Fibroblast of lung (primary cell): ENCODE measurements at regions not wholly inside any gene's neighbourhood (a gene's known extent, or its start where the extent isn't known, plus 50 kb on each side); places are given as distances from the start of the nearest gene placed in this dataset.
"Not testable (repeated sequence)": the region's sequence is repeated elsewhere in the genome, so short reads cannot be mapped to it uniquely, and the experiment has no call there.

Source experiments
- DNase-seq, 2 donors: peaks; one replicate each; pipeline versions ENCODE4 v3.0.0 to v3.0.0-alpha.2; 2010; ENCODE audit warnings: low read depth in 2 of 2
- H2AFZ ChIP-seq: 2 replicates; pipeline ENCODE4 v1.5.1; 2012; ENCODE audit warnings: low read length, control low read depth, inconsistent platforms
- H3K27ac ChIP-seq: 2 replicates; pipeline ENCODE4 v1.5.1; 2011; ENCODE audit warnings: low read length, control low read depth; ENCODE audit not compliant: insufficient read depth
- H3K27me3 ChIP-seq: 2 replicates; pipeline ENCODE4 v1.5.1; 2011; ENCODE audit warnings: mild to moderate bottlenecking, low read length; ENCODE audit not compliant: control insufficient read depth, insufficient read depth
- H3K36me3 ChIP-seq: 2 replicates; pipeline ENCODE4 v1.5.1; 2011; ENCODE audit warnings: low read length; ENCODE audit not compliant: control insufficient read depth, insufficient read depth
- H3K4me1 ChIP-seq: 2 replicates; pipeline ENCODE4 v1.5.1; 2011; ENCODE audit warnings: low read length; ENCODE audit not compliant: control insufficient read depth, insufficient read depth; ENCODE audit errors: extremely low read depth
- H3K4me2 ChIP-seq: 2 replicates; pipeline ENCODE4 v1.5.1; 2011; ENCODE audit warnings: low read length, control low read depth; ENCODE audit not compliant: insufficient read depth; ENCODE audit errors: extremely low read depth
- H3K4me3 ChIP-seq, 4 experiments: fragments of 200-600 bp in 1 of 4; sonication (generic) in 1 of 4; replicated peaks in 1 of 4; 2 replicates each; pipeline ENCODE4 v1.5.1; 2011 to 2016; ENCODE audit warnings: low read length in 4 of 4, low read depth in 3 of 4, mild to moderate bottlenecking in 3 of 4, control low read depth in 2 of 4, inconsistent platforms in 1 of 4, mixed read lengths in 1 of 4; ENCODE audit not compliant: insufficient read depth in 1 of 4; ENCODE audit errors: control extremely low read depth in 1 of 4
- H3K79me2 ChIP-seq: 2 replicates; pipeline ENCODE4 v1.5.1; 2012; ENCODE audit warnings: mild to moderate bottlenecking, low read length, inconsistent platforms; ENCODE audit not compliant: control insufficient read depth, insufficient read depth
- H3K9ac ChIP-seq: 2 replicates; pipeline ENCODE4 v1.5.1; 2011; ENCODE audit warnings: mild to moderate bottlenecking, low read length, control low read depth; ENCODE audit not compliant: insufficient read depth
- H3K9me3 ChIP-seq: 2 replicates; pipeline ENCODE4 v1.5.1; 2012; ENCODE audit warnings: low read depth, low read length; ENCODE audit not compliant: control insufficient read depth, insufficient read depth
- H4K20me1 ChIP-seq: 2 replicates; pipeline ENCODE4 v1.5.1; 2011; ENCODE audit warnings: low read length; ENCODE audit not compliant: control insufficient read depth, insufficient read depth; ENCODE audit errors: extremely low read depth
- CTCF ChIP-seq, 2 donors: IDR thresholded peaks in 1 of 2; conservative IDR thresholded peaks in 1 of 2; 1 replicate in 1 of 2; 2 replicates in 1 of 2; pipeline ENCODE4 v1.5.1; 2011 to 2012; ENCODE audit warnings: low read length in 2 of 2, control low read depth in 1 of 2, inconsistent platforms in 1 of 2, low read depth in 1 of 2, mild to moderate bottlenecking in 1 of 2
- EZH2 ChIP-seq: IDR thresholded peaks from 2 replicates; pipeline ENCODE4 v1.5.1; 2012; ENCODE audit warnings: low read length, control low read depth, mild to moderate bottlenecking; ENCODE audit errors: missing control alignments

- H4K20me1 ChIP-seq = no peaks in the 10 kb centered on the region
- no peaks in the 10 kb centered on the region for H3K79me2 ChIP-seq
- H3K4me2 ChIP-seq = no peak overlapping the region
- H3K9me3 ChIP-seq = no peaks in the 10 kb centered on the region
- DNase-seq = no peak
- H3K36me3 ChIP-seq = no peaks in the 10 kb centered on the region
- no peak overlapping the region for H3K4me3 ChIP-seq
- no peak overlapping the region for H3K9ac ChIP-seq
- no peaks in the 10 kb centered on the region for H3K27me3 ChIP-seq
- no peak overlapping the region for H2AFZ ChIP-seq
- H3K27ac ChIP-seq = no peak overlapping the region
- no peak for TF ChIP-seq EZH2
- TF ChIP-seq CTCF (conservative IDR thresholded peaks at IDR 0.05 in 1 of 2, IDR thresholded peaks at IDR 0.05 in 1 of 2; ENCODE audit: low read depth in 1 of 2, low read length in 2 of 2) = no peak
- no peaks in the 10 kb centered on the region for H3K4me1 ChIP-seq
These were observed 236.1 kb downstream of the PARM1 start for GRCh38 chr4:75169020-75169419.

GRCh38 chr4:75168548-75168947 is 235.6 kb downstream of the PARM1 start:
- Histone ChIP-seq H3K4me1 (no peaks in the 10 kb centered on the region), H3K4me2 (no peak overlapping the region), H3K36me3 (no peaks in the 10 kb centered on the region), H3K27me3 (no peaks in the 10 kb centered on the region), H3K79me2 (no peaks in the 10 kb centered on the region), H3K4me3 (no peak overlapping the region), H2AFZ (no peak overlapping the region), H3K27ac (no peak overlapping the region), H3K9ac (no peak overlapping the region), H3K9me3 (no peaks in the 10 kb centered on the region), H4K20me1 (no peaks in the 10 kb centered on the region)
- no peak for TF ChIP-seq EZH2
- no peak for TF ChIP-seq CTCF (conservative IDR thresholded peaks at IDR 0.05 in 1 of 2, IDR thresholded peaks at IDR 0.05 in 1 of 2; ENCODE audit: low read depth in 1 of 2, low read length in 2 of 2)
- DNase-seq = no peak

GRCh38 chr4:75165100-75165499 is 232.2 kb downstream of the PARM1 start:
- not testable (repeated sequence) for H2AFZ ChIP-seq, H3K9ac ChIP-seq, DNase-seq

More at GRCh38 chr4:75165100-75165499, 232.2 kb downstream of the PARM1 start:
- H3K4me3 ChIP-seq, H3K36me3 ChIP-seq, H3K27me3 ChIP-seq, H3K9me3 ChIP-seq, H3K27ac ChIP-seq, H3K79me2 ChIP-seq, H3K4me1 ChIP-seq, H4K20me1 ChIP-seq, H3K4me2 ChIP-seq: not testable (repeated sequence)
